ENCODE measurements at regions not wholly inside any gene's neighbourhood (a gene's known extent, or its start where the extent isn't known, plus 50 kb on each side); places are given as distances from the start of the nearest gene placed in this dataset.

DNA sequence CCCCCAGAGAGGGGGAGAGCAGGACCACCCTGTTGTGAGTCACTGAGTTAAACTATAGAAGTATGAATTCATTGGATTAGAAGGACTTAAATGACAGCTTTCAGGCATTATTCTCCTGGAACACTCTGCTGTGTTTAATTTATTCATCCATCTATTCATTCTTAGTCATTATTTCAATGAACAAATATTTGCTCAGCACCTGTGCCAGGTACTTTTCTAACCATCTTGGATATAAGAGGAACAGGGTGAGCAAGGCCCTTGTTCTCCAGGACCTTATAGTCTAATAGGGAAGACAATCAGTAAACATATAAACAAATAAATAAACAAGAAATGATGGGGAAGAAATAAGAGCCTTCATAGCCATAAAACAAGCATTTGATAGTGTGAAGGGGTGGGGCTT lies 483.9 kb upstream of the BRINP1 start:
- no peak for DNase-seq (ENCODE audit: low read depth, low spot score)
- no peak overlapping the region for H3K27ac ChIP-seq

DNA sequence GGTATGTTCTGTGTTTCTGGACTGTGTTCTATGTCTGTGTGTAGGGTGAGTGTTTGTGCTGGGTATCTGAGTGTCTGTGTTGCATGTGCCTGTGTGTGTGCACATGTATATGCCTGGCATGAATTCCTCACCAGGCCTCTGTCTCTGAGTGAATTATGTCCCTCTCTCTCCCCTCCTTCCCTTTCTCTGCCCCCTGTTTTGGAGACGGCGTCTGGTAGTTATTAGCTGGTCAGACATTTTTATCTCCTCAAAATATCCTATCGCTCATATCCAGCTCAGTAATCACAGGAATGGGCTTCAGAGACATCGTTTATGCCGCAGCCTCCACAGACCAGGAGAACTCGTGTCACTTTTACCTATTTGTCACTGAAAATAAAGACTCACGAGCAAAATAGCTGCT lies 483.2 kb upstream of the BRINP1 start:
- H3K27ac ChIP-seq = no peak overlapping the region
- DNase-seq (ENCODE audit: low read depth, low spot score) = no peak

DNA sequence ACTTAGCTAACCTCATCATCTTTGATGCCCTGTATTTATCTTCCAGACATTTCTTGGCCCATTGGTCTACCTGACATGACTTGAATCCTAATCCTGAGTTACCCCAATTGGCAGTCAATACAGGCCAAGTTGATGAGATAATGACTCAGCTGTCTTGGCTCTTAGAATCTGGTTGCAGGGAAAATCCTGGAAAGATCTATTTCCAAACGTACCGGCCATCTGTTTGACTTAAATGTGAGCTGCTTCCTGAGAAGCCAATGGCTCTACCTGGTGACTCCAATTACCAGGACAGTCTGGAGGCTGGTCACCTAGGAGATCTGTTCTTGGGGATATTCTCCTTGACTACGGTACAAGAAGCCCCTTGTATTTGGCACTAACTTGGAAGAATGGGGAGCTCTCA lies 475.2 kb upstream of the BRINP1 start:
- no peak for DNase-seq (ENCODE audit: low read depth, low spot score)
- H3K27ac ChIP-seq = no peak overlapping the region

DNA sequence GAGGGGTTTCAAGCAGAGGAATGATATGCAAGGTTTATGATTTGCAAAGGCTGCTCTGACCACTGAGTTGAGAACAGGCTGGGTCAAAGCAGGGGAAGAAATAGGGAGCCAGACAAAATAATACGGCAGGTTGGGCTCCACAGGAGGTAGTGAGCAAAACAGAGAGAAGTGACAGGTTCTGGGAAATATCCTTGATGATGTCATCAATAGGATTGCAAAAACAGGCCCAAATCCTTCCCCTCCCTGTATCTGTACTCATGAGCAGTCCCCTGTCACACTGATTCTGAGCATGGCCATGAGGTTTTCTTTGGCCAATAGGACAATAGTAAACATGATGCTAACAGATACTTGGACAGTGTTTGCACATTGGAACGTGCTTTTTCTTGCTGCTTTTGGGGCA lies 471.8 kb upstream of the BRINP1 start:
- DNase-seq (ENCODE audit: low read depth, low spot score) = no peak
- no peak overlapping the region for H3K27ac ChIP-seq

DNA sequence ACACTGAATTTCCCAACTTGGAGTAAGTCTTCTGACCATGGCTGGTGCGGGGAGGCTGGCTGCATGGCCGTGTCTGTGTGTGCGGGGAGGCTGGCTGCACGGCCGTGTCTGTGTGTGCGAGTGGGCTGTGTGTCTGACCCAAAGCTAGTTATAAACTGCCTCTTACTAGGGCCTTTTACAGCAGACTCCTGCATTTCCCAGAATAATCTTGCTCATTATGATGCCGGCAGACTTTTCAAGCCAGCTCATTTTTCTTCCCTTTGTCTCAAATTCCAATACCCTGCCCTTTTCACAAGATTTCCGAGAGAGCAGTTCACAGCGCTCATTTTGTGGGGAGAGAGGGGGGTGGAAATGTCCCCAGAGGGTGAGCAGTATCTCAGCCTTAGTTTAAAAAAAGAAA lies 470.7 kb upstream of the BRINP1 start:
- H3K27ac ChIP-seq = no peak overlapping the region
- no peak for DNase-seq (ENCODE audit: low read depth, low spot score)

DNA sequence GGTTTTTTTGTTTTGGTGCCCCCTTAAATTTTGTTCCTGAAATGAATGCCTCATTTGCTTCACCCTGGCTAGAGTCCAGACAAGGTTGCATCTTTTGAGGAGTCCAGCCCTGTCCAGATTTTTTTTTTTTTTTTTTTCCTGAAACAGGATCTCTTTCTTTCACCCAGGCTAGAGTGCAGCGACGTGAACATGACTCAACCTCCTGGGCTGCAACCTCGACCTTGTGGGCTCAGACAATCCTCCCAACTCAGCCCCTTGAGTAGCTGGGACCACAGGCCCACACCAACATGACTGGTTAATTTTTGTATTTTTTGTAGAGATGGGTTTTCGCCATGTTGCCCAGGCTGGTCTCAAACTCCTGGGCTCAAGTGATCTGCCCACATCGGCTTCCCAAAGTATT lies 469.0 kb upstream of the BRINP1 start:
- no peak overlapping the region for H3K27ac ChIP-seq
- DNase-seq (ENCODE audit: low read depth, low spot score) = no peak

DNA sequence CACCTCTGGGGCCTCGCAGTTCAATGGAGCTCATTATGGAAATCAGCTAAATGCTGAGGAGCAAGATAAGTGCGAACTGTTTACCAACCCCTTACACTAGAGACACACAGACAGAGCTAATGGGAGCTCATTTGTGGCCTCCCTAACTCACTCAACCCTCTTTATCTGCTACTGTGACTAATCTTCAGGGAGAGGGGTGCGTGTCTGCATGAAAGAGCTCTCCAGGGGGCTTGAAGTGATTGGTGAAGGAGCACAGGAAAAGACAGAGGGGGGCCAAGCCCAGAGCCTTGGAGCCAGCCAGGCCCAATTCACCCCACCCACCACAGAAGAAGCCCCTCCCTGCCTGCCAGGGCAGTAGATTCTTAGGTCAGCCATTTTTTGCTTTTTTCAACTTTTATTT lies 466.8 kb upstream of the BRINP1 start:
- no peak for DNase-seq (ENCODE audit: low read depth, low spot score)
- no peak overlapping the region for H3K27ac ChIP-seq

DNA sequence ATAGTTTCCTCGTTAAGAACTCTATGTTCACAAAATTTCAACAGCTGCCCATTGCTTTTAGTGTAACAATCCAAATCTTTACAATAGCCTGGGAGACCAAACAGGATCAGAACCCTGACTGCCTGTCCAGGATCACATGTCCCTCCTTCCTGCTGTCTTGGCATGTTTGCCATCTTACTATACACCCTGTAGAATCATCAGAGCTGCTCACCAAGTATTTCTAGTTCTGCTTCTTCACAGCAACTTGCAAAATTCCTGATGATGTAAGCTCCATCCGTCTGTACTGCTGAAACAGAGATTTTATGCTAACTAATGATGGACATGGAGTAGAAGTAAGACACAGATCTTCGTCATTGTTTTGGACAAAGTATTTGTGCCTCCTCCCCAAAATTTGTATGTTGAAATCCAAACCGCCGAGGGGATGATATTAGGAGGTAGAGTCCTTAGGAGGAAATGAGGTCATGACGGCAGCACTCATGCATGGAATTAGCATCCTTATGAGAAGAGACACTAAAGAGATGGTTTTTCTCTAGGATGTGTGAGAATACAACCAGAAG lies 464.9 kb upstream of the BRINP1 start:
- peak; percentile 16 for DNase-seq (ENCODE audit: low read depth, low spot score)

DNA sequence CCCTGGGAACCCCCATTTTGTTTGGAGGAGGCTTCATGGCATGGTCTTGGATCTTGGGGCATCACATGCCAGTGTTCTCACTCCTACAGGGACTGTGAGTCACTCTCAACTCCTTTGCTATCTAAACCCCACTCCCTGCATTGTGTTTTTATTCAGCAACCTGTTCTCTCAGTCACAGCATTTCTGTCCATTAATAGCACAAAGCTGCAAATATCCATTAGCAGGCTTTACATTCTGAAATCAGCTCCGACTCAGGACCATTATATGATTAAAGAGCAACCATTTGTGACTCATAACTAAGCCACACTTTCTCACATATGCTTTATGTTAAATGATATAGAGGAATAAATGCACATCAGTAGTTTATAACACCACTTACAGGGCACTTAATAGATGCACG lies 462.1 kb upstream of the BRINP1 start:
- no peak overlapping the region for H3K27ac ChIP-seq
- DNase-seq (ENCODE audit: low read depth, low spot score) = no peak

More for the DNA sequence above, 464.9 kb upstream of the BRINP1 start:
- H3K27ac ChIP-seq = no peak overlapping the region

DNA sequence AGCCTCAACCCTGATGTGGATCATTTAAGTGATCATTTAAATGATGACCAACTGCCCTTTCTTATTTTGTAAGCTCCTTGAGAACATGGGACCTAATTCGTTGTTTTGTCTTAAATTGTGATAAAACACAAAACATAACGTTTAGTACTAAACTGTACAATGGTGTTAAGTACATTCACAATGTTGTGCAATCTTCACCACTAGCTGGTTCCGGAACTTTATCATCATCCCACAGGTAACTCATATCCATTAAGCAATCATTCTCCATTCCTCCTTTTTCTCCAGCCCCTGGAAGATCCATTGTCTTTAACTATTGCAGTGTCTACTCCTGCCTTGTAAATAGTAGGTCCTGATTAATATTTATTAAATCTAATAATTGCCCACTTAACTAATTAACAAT lies 460.5 kb upstream of the BRINP1 start:
- no peak overlapping the region for H3K27ac ChIP-seq
- no peak for DNase-seq (ENCODE audit: low read depth, low spot score)

DNA sequence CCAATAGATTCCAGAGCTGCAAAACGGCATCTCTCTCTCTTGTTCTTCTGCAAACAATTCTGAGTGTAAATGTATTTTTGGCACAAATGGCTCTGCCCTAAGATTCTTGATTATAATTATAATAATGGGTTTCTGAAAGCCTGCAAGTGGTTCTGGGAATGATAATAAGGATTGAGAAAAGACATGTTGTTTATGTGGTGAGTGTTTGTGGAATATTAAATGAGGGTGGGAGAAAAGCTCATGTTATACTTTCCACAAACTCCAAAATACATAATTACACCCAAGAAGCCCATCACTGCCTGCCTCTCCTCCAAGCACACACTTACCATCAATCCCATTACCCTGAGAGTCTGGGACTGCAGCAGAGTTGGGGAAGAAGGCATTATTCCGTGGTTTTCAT lies 460.0 kb upstream of the BRINP1 start:
- DNase-seq (ENCODE audit: low read depth, low spot score) = no peak
- no peak overlapping the region for H3K27ac ChIP-seq

DNA sequence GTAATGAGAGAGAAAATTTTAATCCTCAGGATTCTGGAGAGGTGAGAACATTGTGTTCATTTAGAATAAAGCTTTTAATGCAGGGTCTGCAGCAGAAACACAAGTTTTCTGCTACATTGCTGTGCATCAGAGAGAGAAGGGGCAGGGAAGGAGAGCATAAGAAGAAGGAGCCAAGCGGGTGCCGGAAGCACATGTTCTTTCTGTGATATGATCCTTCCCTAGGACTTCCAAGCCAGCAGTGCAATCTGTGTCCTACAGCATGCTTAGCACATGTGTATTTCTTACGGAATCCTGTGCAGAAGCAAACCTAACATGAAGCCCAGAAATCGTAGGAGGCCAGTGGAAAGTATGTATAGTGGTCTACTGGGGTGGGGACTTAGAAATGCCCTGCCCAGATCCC lies 458.3 kb upstream of the BRINP1 start:
- no peak for DNase-seq (ENCODE audit: low read depth, low spot score)
- no peak overlapping the region for H3K27ac ChIP-seq

DNA sequence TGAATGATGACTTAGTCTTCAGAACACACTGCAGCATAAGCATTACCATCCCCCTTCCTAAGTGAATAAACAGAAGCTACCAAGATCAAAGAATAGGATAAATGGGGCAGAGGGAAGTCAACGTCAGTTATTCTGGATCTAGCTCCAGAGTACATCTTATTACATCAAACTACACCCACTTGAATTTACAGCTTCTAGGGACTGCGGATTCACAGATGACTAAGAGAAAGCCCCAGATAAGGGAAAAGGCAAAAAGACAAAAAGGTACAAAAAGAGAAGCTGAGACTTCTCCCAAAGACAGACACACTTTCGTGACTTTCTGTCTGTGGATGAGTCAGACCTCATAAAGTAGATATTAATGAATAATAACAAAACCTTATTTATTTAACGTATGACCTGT lies 457.9 kb upstream of the BRINP1 start:
- no peak for DNase-seq (ENCODE audit: low read depth, low spot score)

DNA sequence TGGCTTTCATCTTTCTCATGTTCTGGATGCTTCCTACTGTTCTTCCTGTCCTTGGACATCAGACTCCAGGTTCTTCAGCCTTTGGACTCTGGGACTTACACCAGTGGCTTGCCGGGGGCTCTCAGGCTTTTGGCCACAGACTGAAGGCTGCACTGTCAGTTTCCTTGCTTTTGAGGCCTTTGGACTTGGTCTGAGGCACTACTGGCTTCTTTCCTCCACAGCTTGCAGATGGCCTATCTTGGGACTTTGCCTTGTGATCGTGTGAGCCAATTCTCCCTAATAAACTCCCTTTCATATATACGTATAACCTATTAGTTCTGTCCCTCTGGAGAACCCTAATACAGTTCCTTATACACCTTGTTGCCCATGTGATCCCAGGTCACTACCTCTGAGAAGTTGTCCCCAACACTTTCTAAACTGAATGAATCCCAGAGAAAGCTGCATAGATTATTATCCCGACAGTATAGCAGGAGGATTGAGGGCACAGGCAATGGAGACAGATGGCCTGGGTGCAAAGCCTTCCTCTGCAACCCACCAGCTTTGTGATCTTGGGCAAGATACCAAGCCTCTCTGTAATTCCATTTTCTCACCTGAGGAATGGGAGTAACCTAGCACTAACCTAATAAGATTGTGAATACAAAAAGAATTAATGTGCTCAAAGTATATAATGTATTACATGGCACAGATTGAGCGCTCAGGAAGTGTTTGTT lies 449.6 kb upstream of the BRINP1 start:
- DNase-seq (ENCODE audit: low read depth, low spot score) = no peak
- H3K27ac ChIP-seq = no peak overlapping the region

More for the DNA sequence above, 457.9 kb upstream of the BRINP1 start:
- H3K27ac ChIP-seq = no peak overlapping the region

DNA sequence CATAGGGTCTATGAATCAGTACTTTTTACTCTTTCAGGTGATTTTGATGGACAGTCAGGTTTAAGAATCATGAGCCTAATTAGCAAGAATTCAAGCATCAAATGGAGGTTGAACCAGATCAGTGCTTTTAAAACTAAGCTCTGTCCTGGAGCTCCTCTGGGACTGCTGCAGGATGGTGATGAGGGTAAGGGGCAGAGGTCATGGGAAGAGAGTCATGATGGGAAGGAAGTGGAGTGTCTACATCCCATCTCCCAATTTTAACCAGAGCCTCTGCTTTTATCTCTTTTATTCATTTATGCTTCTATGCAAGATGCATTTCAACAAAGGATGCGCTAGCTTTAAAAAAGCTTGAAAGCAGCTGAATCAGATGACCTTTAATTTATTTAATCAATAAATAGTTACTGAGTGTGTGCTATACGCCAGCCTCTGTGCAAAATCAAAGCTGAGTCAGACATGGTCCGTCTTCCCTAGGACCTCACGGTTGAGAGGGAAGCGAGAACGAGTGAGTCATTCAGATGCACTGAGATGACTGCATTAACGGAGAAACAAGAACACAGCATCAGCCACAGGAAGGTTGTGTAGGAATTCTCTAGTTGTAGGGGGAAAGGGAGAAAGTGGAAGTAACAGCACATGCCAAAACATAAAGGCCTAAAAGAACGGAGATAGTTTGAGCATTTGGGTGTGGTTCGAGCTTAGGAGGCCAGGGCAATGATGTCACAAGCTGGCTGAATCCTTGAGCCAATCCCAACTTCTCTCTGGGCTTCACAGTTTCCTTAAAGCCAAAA lies 441.6 kb upstream of the BRINP1 start:
- H3K27ac ChIP-seq = no peak overlapping the region
- DNase-seq (ENCODE audit: low read depth, low spot score) = no peak

DNA sequence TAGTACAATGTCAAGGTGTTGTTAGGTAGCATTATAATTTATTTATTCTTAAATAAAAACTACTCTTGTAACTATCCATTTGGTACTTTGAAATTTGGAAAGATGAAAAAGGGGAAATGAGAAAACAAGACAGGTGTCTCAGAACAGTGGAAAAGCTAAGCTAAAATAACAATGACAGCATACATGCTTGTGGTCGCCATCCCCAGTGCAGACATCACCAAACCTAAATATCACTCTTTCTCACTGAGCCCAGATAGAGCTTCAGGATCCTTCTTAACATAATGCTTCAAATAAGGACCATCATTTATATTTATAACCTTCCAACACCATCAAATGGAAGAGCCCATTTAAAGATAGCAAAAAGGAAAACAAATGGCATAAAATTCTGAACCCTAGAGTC lies 434.4 kb upstream of the BRINP1 start:
- DNase-seq (ENCODE audit: low read depth, low spot score) = no peak
- no peak overlapping the region for H3K27ac ChIP-seq

DNA sequence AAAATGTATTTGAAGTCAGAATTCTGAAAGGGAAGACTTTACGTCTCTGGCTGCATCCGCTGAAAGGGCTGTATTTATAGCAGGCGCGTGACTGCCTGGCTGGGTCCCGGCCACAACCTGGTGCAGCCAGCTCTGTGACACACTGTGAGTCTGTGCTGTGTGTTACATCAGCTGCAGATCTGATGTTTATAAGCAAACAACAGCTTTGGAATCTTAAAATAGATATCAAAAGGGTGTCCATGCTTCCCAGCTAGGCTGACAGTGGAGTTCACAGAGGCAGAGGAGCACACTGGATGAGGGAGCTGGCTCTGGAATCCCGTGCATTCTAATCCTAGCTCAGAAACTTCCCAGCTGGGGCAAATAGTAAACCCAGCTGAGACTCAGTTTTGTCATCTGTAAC lies 433.4 kb upstream of the BRINP1 start:
- no peak for DNase-seq (ENCODE audit: low read depth, low spot score)

DNA sequence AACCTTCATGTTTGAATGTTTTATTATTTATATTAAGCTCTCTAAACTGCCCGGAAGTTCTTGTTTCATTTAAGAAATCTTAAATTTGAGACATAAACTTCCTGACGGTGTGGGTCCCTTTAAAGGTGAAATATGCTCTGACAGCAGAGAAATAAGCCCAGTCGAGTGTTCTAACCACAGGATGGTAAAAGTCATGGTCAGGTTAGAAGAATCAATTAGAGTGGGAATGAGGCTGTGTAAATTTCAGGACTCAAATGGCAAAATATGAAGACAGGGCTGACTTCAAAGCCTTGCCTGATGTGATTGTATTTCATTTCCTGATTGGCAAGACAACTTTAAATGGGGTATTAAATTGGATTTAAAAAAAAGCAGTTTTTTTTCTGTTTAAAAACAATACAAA lies 432.9 kb upstream of the BRINP1 start:
- H3K27ac ChIP-seq = peak overlapping the region; percentile 21
- DNase-seq (ENCODE audit: low read depth, low spot score) = no peak

More for the DNA sequence above, 433.4 kb upstream of the BRINP1 start:
- H3K27ac ChIP-seq = peak overlapping the region; percentile 21

DNA sequence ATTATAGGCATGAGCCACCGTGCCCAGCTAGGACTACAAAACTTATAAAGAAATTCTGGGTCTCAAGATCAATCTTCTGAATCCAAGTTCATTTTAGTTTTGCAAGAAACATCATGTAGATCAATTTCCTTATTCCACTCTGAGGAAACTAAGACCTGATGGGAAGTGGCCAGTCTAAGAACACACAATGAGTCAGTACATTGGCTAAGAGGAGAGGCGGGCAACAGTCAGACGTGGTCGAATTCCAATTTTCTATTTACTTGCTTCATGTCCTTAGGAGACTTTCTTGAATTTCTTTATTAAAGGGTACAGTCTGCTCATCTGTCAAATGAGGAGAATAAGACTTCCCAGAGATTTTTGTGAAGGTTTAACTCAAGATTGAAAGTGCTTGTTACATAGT lies 432.1 kb upstream of the BRINP1 start:
- DNase-seq (ENCODE audit: low read depth, low spot score) = no peak
- no peak overlapping the region for H3K27ac ChIP-seq

DNA sequence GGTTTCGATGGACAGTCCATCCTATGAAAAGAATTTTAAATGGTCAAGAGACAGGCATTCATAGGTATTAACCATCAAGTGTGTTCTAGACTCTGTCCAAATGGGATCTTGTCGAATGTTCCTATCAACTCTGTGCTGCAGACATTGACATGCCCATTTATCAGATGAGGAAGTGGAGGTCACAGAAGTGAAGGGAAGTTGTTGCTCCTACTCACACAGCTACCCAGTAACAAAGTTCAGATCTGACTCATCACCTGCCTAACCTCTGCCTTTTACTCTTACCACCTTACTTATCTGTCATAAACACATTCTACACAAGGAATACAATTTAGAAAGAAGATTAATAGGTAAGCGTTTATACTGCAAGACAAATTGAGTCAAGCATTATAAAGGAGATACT lies 426.2 kb upstream of the BRINP1 start:
- no peak overlapping the region for H3K27ac ChIP-seq
- no peak for DNase-seq (ENCODE audit: low read depth, low spot score)

DNA sequence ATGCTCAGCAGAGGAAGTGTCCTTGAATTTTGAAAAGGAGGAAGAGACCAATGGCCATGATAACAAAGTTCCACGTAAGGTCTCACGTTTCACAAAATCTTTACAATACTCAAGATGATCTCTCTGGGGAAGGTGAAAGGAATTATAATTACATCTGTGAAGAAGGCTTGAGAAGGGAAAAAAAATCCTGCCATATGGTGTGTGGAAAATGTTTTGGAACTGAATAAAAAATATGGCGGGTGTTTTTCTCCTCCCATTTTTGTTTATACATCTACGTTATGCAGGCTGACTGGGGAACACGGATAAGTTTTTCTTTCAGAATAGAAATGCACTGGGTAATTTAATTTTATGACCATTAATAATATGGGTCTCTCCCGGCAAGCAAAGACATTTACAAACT lies 425.6 kb upstream of the BRINP1 start:
- DNase-seq (ENCODE audit: low read depth, low spot score) = no peak
- no peak overlapping the region for H3K27ac ChIP-seq

DNA sequence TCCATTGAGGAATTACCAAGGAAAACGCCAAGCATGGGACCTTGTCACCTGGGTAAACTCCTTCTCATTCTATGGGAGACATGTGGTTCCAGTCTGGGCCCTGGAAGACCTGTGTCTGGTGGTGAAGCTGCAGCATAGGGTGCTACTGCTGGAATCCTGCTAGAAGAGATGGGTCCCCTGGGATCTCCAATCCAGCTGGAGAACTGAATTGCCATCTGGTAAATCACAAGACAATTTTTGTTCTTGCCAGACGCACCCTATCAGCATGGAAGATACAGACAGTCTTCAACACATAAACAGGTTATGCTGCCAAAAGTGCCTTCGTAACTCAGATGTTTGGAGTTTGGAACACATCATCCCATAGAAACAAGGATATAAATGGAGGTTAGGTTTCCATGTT lies 424.0 kb upstream of the BRINP1 start:
- DNase-seq (ENCODE audit: low read depth, low spot score) = no peak
- no peak overlapping the region for H3K27ac ChIP-seq
